Trophoblast cell (in vitro differentiated cells and primary cell): ENCODE measurements at regions not wholly inside any gene's neighbourhood (a gene's known extent, or its start where the extent isn't known, plus 50 kb on each side); places are given as distances from the start of the nearest gene placed in this dataset.

Experiments
- DNase-seq, 2 donors: peaks; one replicate each; pipeline ENCODE4 v3.0.0-alpha.2; 2016
- H2AFZ ChIP-seq: 2 replicates; pipeline ENCODE4 v1.6.1; 2013; ENCODE audit warnings: low read length, moderate library complexity, mild to moderate bottlenecking; ENCODE audit not compliant: insufficient read depth, poor library complexity
- H2AK5ac ChIP-seq: 2 replicates; pipeline ENCODE4 v1.6.1; 2013; ENCODE audit warnings: mild to moderate bottlenecking, low read length
- H2BK120ac ChIP-seq: 2 replicates; pipeline ENCODE4 v1.6.1; 2013; ENCODE audit warnings: low read length, mild to moderate bottlenecking, moderate library complexity; ENCODE audit not compliant: insufficient read depth, poor library complexity
- H2BK12ac ChIP-seq: 2 replicates; pipeline ENCODE4 v1.6.1; 2013; ENCODE audit warnings: mild to moderate bottlenecking, low read length, moderate library complexity
- H2BK5ac ChIP-seq: 2 replicates; pipeline ENCODE4 v1.6.1; 2013; ENCODE audit warnings: low read length, low read depth, moderate library complexity, mild to moderate bottlenecking; ENCODE audit not compliant: poor library complexity
- H3K14ac ChIP-seq: 2 replicates; pipeline ENCODE4 v1.6.1; 2013; ENCODE audit warnings: mild to moderate bottlenecking, low read length
- H3K18ac ChIP-seq: 2 replicates; pipeline ENCODE4 v1.6.1; 2013; ENCODE audit warnings: mild to moderate bottlenecking, low read length
- H3K23ac ChIP-seq: 2 replicates; pipeline ENCODE4 v1.6.1; 2013; ENCODE audit warnings: low read length
- H3K27ac ChIP-seq: 2 replicates; pipeline ENCODE4 v1.5.1; 2013; ENCODE audit warnings: low read depth, mild to moderate bottlenecking, inconsistent platforms, low read length, moderate library complexity
- H3K27me3 ChIP-seq: 2 replicates; pipeline ENCODE4 v1.6.1; 2013; ENCODE audit warnings: inconsistent platforms, mild to moderate bottlenecking, low read length, moderate library complexity; ENCODE audit not compliant: insufficient read depth
- H3K36me3 ChIP-seq, 2 experiments: 1 replicate in 1 of 2; 2 replicates in 1 of 2; pipeline ENCODE4 v1.6.1; 2013; ENCODE audit warnings: low read length in 2 of 2, mild to moderate bottlenecking in 2 of 2, moderate library complexity in 1 of 2; ENCODE audit not compliant: insufficient read depth in 2 of 2, control insufficient read depth in 1 of 2
- H3K4ac ChIP-seq: 2 replicates; pipeline ENCODE4 v1.6.1; 2013; ENCODE audit warnings: low read depth, mild to moderate bottlenecking, low read length, moderate library complexity
- H3K4me1 ChIP-seq, 2 experiments: 1 replicate in 1 of 2; 2 replicates in 1 of 2; pipeline ENCODE4 v1.6.1; 2013; ENCODE audit warnings: low read length in 2 of 2, mild to moderate bottlenecking in 2 of 2, moderate library complexity in 1 of 2; ENCODE audit not compliant: insufficient read depth in 2 of 2, control insufficient read depth in 1 of 2
- H3K4me2 ChIP-seq: 2 replicates; pipeline ENCODE4 v1.6.1; 2013; ENCODE audit warnings: inconsistent platforms, mild to moderate bottlenecking, low read length, moderate library complexity
- H3K4me3 ChIP-seq: 2 replicates; pipeline ENCODE4 v1.5.1; 2013; ENCODE audit warnings: mild to moderate bottlenecking, low read depth, low read length, inconsistent platforms
- H3K79me1 ChIP-seq: one replicate; pipeline ENCODE4 v1.6.1; 2013; ENCODE audit warnings: low read length
- H3K79me2 ChIP-seq: 2 replicates; pipeline ENCODE4 v1.6.1; 2013; ENCODE audit warnings: low read length, mild to moderate bottlenecking; ENCODE audit not compliant: control insufficient read depth, insufficient read depth, poor library complexity
- H3K9ac ChIP-seq: 2 replicates; pipeline ENCODE4 v1.6.1; 2013; ENCODE audit warnings: mild to moderate bottlenecking, low read length
- H3K9me3 ChIP-seq: 2 replicates; pipeline ENCODE4 v1.6.1; 2013; ENCODE audit warnings: low read depth, mild to moderate bottlenecking, control low read depth, inconsistent platforms, low read length; ENCODE audit not compliant: insufficient read depth
- H4K12ac ChIP-seq: 2 replicates; pipeline ENCODE4 v1.6.1; 2013; ENCODE audit warnings: low read depth, mild to moderate bottlenecking, low read length, moderate library complexity
- H4K8ac ChIP-seq: 2 replicates; pipeline ENCODE4 v1.6.1; 2013; ENCODE audit warnings: low read depth, mild to moderate bottlenecking, low read length, moderate library complexity
- H4K91ac ChIP-seq: one replicate; pipeline ENCODE4 v1.6.1; 2013; ENCODE audit warnings: low read depth, mild to moderate bottlenecking, low read length, moderate library complexity
- WGBS: extraction: QIAGEN DNeasy Blood & Tissue Kit; methylation state at CpG from one replicate; pipeline ENCODE4 v1.1.7; 2013; ENCODE audit warnings: missing lambda C conversion rate; ENCODE audit not compliant: insufficient read length, insufficient coverage; ENCODE audit errors: extremely low coverage; 5-methylcytosine and 5-hydroxymethylcytosine counted together

- Histone ChIP-seq H3K27me3 (no peaks in the 10 kb centered on the region), H2BK5ac (no peak overlapping the region), H3K18ac (no peak overlapping the region), H3K9ac (no peak overlapping the region), H3K36me3 (no peaks in the 10 kb centered on the region), H3K4me2 (no peak overlapping the region), H4K12ac (no peak overlapping the region), H4K8ac (no peak overlapping the region), H3K23ac (no peak overlapping the region), H3K14ac (no peak overlapping the region), H3K27ac (no peak overlapping the region), H3K9me3 (no peaks in the 10 kb centered on the region), H3K79me2 (no peaks in the 10 kb centered on the region), H2AK5ac (no peak overlapping the region), H2AFZ (no peak overlapping the region), H4K91ac (no peak overlapping the region), H2BK120ac (no peak overlapping the region), H3K4me3 (no peak overlapping the region), H3K79me1 (no peaks in the 10 kb centered on the region), H3K4me1 (no peaks in the 10 kb centered on the region), H2BK12ac (no peak overlapping the region), H3K4ac (no peak overlapping the region)
- DNase-seq, result no peak
- no CpG with 5 or more reads among the region's 7 CpGs for WGBS
Measured at GRCh38 chr2:109059474-109060165, 69.4 kb upstream of the SH3RF3 start.

GRCh38 chr2:109058802-109059201, 69.8 kb upstream of the EDAR start:
- H4K91ac ChIP-seq, result no peak overlapping the region
- no peak overlapping the region for H3K4me3 ChIP-seq
- H2AK5ac ChIP-seq, result no peak overlapping the region
- no peak overlapping the region for H2BK12ac ChIP-seq
- no peak overlapping the region for H3K4ac ChIP-seq
- WGBS, result no CpG with 5 or more reads among the region's 6 CpGs
- H3K27me3 ChIP-seq, result no peaks in the 10 kb centered on the region
- no peak overlapping the region for H3K14ac ChIP-seq
- H4K8ac ChIP-seq, result no peak overlapping the region
- H3K4me1 ChIP-seq, result no peaks in the 10 kb centered on the region
- H2BK5ac ChIP-seq, result no peak overlapping the region
- H4K12ac ChIP-seq, result no peak overlapping the region
- H3K9me3 ChIP-seq, result peaks cover 2% of the 10 kb centered on the region
- no peak overlapping the region for H2AFZ ChIP-seq
- no peak overlapping the region for H3K23ac ChIP-seq
- no peak overlapping the region for H3K4me2 ChIP-seq
- H3K36me3 ChIP-seq, result no peaks in the 10 kb centered on the region
- no peaks in the 10 kb centered on the region for H3K79me1 ChIP-seq
- peak overlapping the region; percentile 39 for H3K9ac ChIP-seq
- H3K18ac ChIP-seq, result no peak overlapping the region
- no peak for DNase-seq
- no peak overlapping the region for H2BK120ac ChIP-seq
- no peak overlapping the region for H3K27ac ChIP-seq
- H3K79me2 ChIP-seq, result no peaks in the 10 kb centered on the region

GRCh38 chr2:109058191-109058632, 69.2 kb upstream of the EDAR start:
- H4K12ac ChIP-seq, result no peak overlapping the region
- H3K4me1 ChIP-seq, result no peaks in the 10 kb centered on the region
- H3K27ac ChIP-seq, result no peak overlapping the region
- H2BK5ac ChIP-seq, result no peak overlapping the region
- H2BK12ac ChIP-seq, result no peak overlapping the region
- WGBS, result no CpG with 5 or more reads among the region's 9 CpGs
- no peak overlapping the region for H3K4ac ChIP-seq
- DNase-seq, result peak in 1 of 2 donors; percentile 15
- H3K23ac ChIP-seq, result no peak overlapping the region
- H3K4me2 ChIP-seq, result no peak overlapping the region
- no peak overlapping the region for H3K18ac ChIP-seq
- H2BK120ac ChIP-seq, result no peak overlapping the region
- H4K91ac ChIP-seq, result no peak overlapping the region
- H2AFZ ChIP-seq, result no peak overlapping the region
- H3K9ac ChIP-seq, result no peak overlapping the region
- H4K8ac ChIP-seq, result no peak overlapping the region
- no peaks in the 10 kb centered on the region for H3K27me3 ChIP-seq
- H3K4me3 ChIP-seq, result no peak overlapping the region
- H3K79me2 ChIP-seq, result no peaks in the 10 kb centered on the region
- H3K79me1 ChIP-seq, result no peaks in the 10 kb centered on the region
- H3K36me3 ChIP-seq, result no peaks in the 10 kb centered on the region
- H3K9me3 ChIP-seq, result peaks cover 4% of the 10 kb centered on the region
- H2AK5ac ChIP-seq, result no peak overlapping the region
- no peak overlapping the region for H3K14ac ChIP-seq

- Histone ChIP-seq H4K12ac (no peak overlapping the region), H3K9ac (no peak overlapping the region), H3K79me1 (no peaks in the 10 kb centered on the region), H4K8ac (no peak overlapping the region), H4K91ac (no peak overlapping the region), H2BK120ac (no peak overlapping the region), H3K27ac (no peak overlapping the region), H3K14ac (no peak overlapping the region), H3K4me2 (no peak overlapping the region), H3K4me1 (no peaks in the 10 kb centered on the region), H3K9me3 (peaks cover 4% of the 10 kb centered on the region), H2BK12ac (no peak overlapping the region), H3K27me3 (no peaks in the 10 kb centered on the region), H3K4me3 (no peak overlapping the region), H3K18ac (no peak overlapping the region), H2BK5ac (no peak overlapping the region), H3K36me3 (no peaks in the 10 kb centered on the region), H3K23ac (no peak overlapping the region), H3K79me2 (no peaks in the 10 kb centered on the region), H3K4ac (no peak overlapping the region), H2AFZ (no peak overlapping the region), H2AK5ac (no peak overlapping the region)
- no CpG with 5 or more reads among the region's 9 CpGs for WGBS
- no peak for DNase-seq
Measured at GRCh38 chr2:109057686-109058085, 68.7 kb upstream of the EDAR start.
